CD14-positive monocyte (primary cell): ENCODE measurements at regions not wholly inside any gene's neighbourhood (a gene's known extent, or its start where the extent isn't known, plus 50 kb on each side); places are given as distances from the start of the nearest gene placed in this dataset.

Experiments
- DNase-seq, 3 donors: peaks; one replicate each; pipeline ENCODE4 v3.0.0-alpha.2; 2011 to 2022
- H2AFZ ChIP-seq: 2 replicates; pipeline ENCODE4 v1.6.0; 2012; ENCODE audit warnings: mild to moderate bottlenecking, low read depth, low read length, inconsistent platforms; ENCODE audit not compliant: insufficient read depth, poor library complexity, severe bottlenecking
- H3K27ac ChIP-seq, 2 donors: 1 replicate in 1 of 2; 2 replicates in 1 of 2; pipeline ENCODE4 v1.5.1; 2012 to 2013; ENCODE audit warnings: low read length in 2 of 2, control low read depth in 1 of 2, inconsistent platforms in 1 of 2, low read depth in 1 of 2, mild to moderate bottlenecking in 1 of 2
- H3K27me3 ChIP-seq, 2 donors: one replicate each; pipeline versions ENCODE4 v1.6.0 to v1.6.1; 2011 to 2013; ENCODE audit warnings: low read length in 2 of 2; ENCODE audit not compliant: control insufficient read depth in 2 of 2, insufficient read depth in 2 of 2
- H3K36me3 ChIP-seq, 2 donors: replicated peaks in 1 of 2; 1 replicate in 1 of 2; 2 replicates in 1 of 2; pipeline versions ENCODE4 v1.5.1 to v1.6.1; 2012 to 2013; ENCODE audit warnings: low read length in 2 of 2, control low read depth in 1 of 2, inconsistent platforms in 1 of 2, mild to moderate bottlenecking in 1 of 2; ENCODE audit not compliant: insufficient read depth in 2 of 2, control insufficient read depth in 1 of 2
- H3K4me1 ChIP-seq, 2 donors: 1 replicate in 1 of 2; 2 replicates in 1 of 2; pipeline versions ENCODE4 v1.5.1 to v1.6.1; 2012 to 2013; ENCODE audit warnings: low read length in 2 of 2, control low read depth in 1 of 2, inconsistent platforms in 1 of 2, mild to moderate bottlenecking in 1 of 2, moderate library complexity in 1 of 2; ENCODE audit not compliant: insufficient read depth in 2 of 2, control insufficient read depth in 1 of 2
- H3K4me2 ChIP-seq: replicated peaks from 2 replicates; pipeline ENCODE3; 2012; ENCODE audit warnings: low read length, moderate library complexity, mild to moderate bottlenecking; ENCODE audit not compliant: poor library complexity, severe bottlenecking; ENCODE audit errors: extremely low read depth
- H3K4me3 ChIP-seq, 3 experiments: fragments of 200-600 bp in 1 of 3; sonication (generic) in 1 of 3; replicated peaks in 1 of 3; 1 replicate in 2 of 3; 2 replicates in 1 of 3; pipeline ENCODE4 v1.5.1; 2011 to 2013; ENCODE audit warnings: low read length in 3 of 3, mild to moderate bottlenecking in 3 of 3, control low read depth in 2 of 3, low read depth in 2 of 3, inconsistent platforms in 1 of 3, moderate library complexity in 1 of 3
- H3K79me2 ChIP-seq: 2 replicates; pipeline ENCODE4 v1.6.0; 2012; ENCODE audit warnings: mild to moderate bottlenecking, control low read depth, inconsistent platforms, low read length, moderate library complexity; ENCODE audit not compliant: insufficient read depth
- H3K9ac ChIP-seq: 2 replicates; pipeline ENCODE4 v1.6.0; 2017; ENCODE audit warnings: low read length, mild to moderate bottlenecking; ENCODE audit not compliant: insufficient read depth, poor library complexity, severe bottlenecking
- H3K9me3 ChIP-seq, 2 donors: replicated peaks in 1 of 2; 1 replicate in 1 of 2; 2 replicates in 1 of 2; pipeline versions ENCODE4 v1.5.1 to v1.6.1; 2012 to 2013; ENCODE audit warnings: low read length in 2 of 2, control low read depth in 1 of 2; ENCODE audit not compliant: control insufficient read depth in 1 of 2, insufficient read depth in 1 of 2
- H4K20me1 ChIP-seq: 2 replicates; pipeline ENCODE4 v1.6.0; 2012; ENCODE audit warnings: mild to moderate bottlenecking, low read length, control low read depth, moderate library complexity; ENCODE audit not compliant: insufficient read depth
- H3K27ac Mint-ChIP-seq, 7 donors: one replicate each; pipeline ENCODE4 v1.8.0; 2020; ENCODE audit warnings: mild to moderate bottlenecking in 7 of 7, mixed read lengths in 7 of 7, moderate library complexity in 6 of 7, inconsistent platforms in 2 of 7
- H3K27me3 Mint-ChIP-seq, 3 donors: one replicate each; pipeline ENCODE4 v1.8.0; 2021 to 2022; ENCODE audit warnings: low read depth in 3 of 3, mild to moderate bottlenecking in 3 of 3, mixed read lengths in 3 of 3, moderate library complexity in 3 of 3, inconsistent platforms in 1 of 3
- H3K36me3 Mint-ChIP-seq, 2 donors: one replicate each; pipeline ENCODE4 v1.8.0; 2020; ENCODE audit warnings: mixed read lengths in 2 of 2, inconsistent platforms in 1 of 2, mild to moderate bottlenecking in 1 of 2
- H3K4me1 Mint-ChIP-seq: one replicate; pipeline ENCODE4 v1.8.0; 2020; ENCODE audit warnings: mild to moderate bottlenecking, mixed read lengths
- H3K4me3 Mint-ChIP-seq, 2 donors: one replicate each; pipeline ENCODE4 v1.8.0; 2020; ENCODE audit warnings: mild to moderate bottlenecking in 2 of 2, mixed read lengths in 2 of 2, moderate library complexity in 1 of 2
- H3K9me3 Mint-ChIP-seq, 7 donors: one replicate each; pipeline ENCODE4 v1.8.0; 2020 to 2022; ENCODE audit warnings: mixed read lengths in 7 of 7, mild to moderate bottlenecking in 6 of 7, moderate library complexity in 6 of 7, inconsistent platforms in 2 of 7
- WGBS: methylation state at CpG from one replicate; pipeline ENCODE4 v1.1.5; 2013; ENCODE audit warnings: missing lambda C conversion rate; ENCODE audit not compliant: insufficient coverage; 5-methylcytosine and 5-hydroxymethylcytosine counted together
- intact Hi-C, 2 donors: fragments of 100-400 bp; cut with micrococcal nuclease; formaldehyde crosslinking; loops; one replicate each; pipeline versions ENCODE4 v1.15.0 to v1.15.1; 2023
- TF ChIP-seq, protein P1 (sequence below): fragments of 200-600 bp; IDR thresholded peaks from one replicate; pipeline ENCODE4 v1.8.0; 2022; ENCODE audit warnings: antibody characterized with exemption, mild to moderate bottlenecking

DNA sequence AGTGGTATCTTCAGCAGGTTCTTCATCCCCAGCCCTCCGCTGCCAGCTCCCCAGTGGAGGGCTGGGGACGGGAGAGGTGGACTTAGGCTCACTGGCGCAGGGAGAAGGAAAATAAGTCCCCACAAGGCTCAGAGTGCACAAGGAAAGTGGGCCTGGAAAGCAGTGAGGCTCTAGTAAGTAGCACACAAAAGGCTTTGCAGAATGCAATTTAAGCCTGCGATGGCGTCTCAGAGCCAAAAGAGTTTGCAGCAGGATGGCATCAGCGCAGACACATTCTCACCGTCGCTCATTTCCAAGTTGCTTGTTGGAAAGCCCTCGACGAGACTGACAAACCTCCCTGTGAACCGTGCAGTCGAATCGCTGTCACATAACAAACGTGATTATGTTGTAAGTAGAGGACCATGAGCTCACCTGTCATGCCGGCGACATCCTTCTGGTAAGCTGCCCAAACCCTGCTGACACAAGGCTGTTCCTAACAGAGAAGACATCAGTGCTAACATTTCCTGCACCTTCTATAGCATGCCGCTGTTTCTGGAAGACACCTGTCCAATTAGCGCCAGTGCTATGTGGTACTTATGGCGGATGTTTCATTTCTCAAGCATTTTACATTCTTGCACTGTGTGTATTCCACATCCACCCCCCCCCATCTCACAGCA, 98.3 kb upstream of the NPVF start:
- WGBS, result 96% methylated on average over 19 of the region's 19 CpGs
- intact Hi-C loops, result no loop called here
- DNase-seq, result no peak
- Histone ChIP-seq H3K9me3 (no peaks in the 10 kb centered on the region), H3K36me3 (no peaks in the 10 kb centered on the region), H3K4me3 (no peak overlapping the region), H2AFZ (no peak overlapping the region), H3K9ac (no peak overlapping the region), H3K79me2 (no peaks in the 10 kb centered on the region), H4K20me1 (no peaks in the 10 kb centered on the region), H3K4me2 (no peak overlapping the region), H3K27me3 (peaks cover 0 to 2% of the 10 kb centered on the region in 2 donors), H3K4me1 (no peaks in the 10 kb centered on the region), H3K27ac (no peak overlapping the region)
- H3K4me1 Mint-ChIP-seq, result no peaks in the 10 kb centered on the region
- H3K27ac Mint-ChIP-seq, result no peak overlapping the region
- TF ChIP-seq, protein P1, sequence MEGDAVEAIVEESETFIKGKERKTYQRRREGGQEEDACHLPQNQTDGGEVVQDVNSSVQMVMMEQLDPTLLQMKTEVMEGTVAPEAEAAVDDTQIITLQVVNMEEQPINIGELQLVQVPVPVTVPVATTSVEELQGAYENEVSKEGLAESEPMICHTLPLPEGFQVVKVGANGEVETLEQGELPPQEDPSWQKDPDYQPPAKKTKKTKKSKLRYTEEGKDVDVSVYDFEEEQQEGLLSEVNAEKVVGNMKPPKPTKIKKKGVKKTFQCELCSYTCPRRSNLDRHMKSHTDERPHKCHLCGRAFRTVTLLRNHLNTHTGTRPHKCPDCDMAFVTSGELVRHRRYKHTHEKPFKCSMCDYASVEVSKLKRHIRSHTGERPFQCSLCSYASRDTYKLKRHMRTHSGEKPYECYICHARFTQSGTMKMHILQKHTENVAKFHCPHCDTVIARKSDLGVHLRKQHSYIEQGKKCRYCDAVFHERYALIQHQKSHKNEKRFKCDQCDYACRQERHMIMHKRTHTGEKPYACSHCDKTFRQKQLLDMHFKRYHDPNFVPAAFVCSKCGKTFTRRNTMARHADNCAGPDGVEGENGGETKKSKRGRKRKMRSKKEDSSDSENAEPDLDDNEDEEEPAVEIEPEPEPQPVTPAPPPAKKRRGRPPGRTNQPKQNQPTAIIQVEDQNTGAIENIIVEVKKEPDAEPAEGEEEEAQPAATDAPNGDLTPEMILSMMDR, result no peak
- no peaks in the 10 kb centered on the region for H3K36me3 Mint-ChIP-seq
- H3K9me3 Mint-ChIP-seq, result peaks cover 0 to 2% (median 0%) of the 10 kb centered on the region in 7 donors
- H3K27me3 Mint-ChIP-seq, result peaks cover 0 to 12% (median 2%) of the 10 kb centered on the region in 3 donors
- H3K4me3 Mint-ChIP-seq, result no peak overlapping the region

DNA sequence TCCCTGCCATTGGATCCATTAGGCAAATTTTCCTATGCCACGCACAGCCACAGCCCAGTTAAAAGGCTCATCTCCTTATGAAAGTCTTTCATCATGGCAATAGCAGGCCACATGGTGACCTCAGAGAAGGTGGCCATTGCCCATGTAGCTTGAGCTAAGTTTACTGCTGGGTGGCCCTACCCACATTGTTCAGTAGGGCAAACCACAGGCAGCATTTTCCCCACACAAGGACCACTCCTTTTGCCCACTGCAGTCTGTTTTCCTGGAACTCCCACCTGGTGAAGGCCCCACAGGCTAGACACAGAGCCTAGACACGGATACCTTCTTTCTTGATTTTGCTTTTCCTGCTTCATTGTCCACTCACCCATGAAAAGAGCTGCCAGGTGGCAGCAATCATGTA, 101.5 kb upstream of the NPVF start:
- TF ChIP-seq, protein P1, result no peak
- H3K9me3 Mint-ChIP-seq, result peaks cover 0 to 8% (median 0%) of the 10 kb centered on the region in 7 donors
- 100% methylated on average over 2 of the region's 2 CpGs for WGBS
- Histone ChIP-seq H3K4me3 (no peak overlapping the region), H3K79me2 (no peaks in the 10 kb centered on the region), H3K27ac (no peak overlapping the region), H3K27me3 (peaks cover 0 to 2% of the 10 kb centered on the region in 2 donors), H3K36me3 (no peaks in the 10 kb centered on the region), H4K20me1 (no peaks in the 10 kb centered on the region), H3K9me3 (no peaks in the 10 kb centered on the region), H3K4me2 (no peak overlapping the region), H2AFZ (no peak overlapping the region), H3K9ac (no peak overlapping the region), H3K4me1 (no peaks in the 10 kb centered on the region)
- intact Hi-C loops, result no loop called here
- peaks cover 0 to 8% (median 2%) of the 10 kb centered on the region in 3 donors for H3K27me3 Mint-ChIP-seq
- no peaks in the 10 kb centered on the region for H3K4me1 Mint-ChIP-seq
- no peak overlapping the region for H3K4me3 Mint-ChIP-seq
- no peak for DNase-seq
- no peak overlapping the region for H3K27ac Mint-ChIP-seq
- no peaks in the 10 kb centered on the region for H3K36me3 Mint-ChIP-seq
